HCT116 (cell line): ENCODE measurements at regions not wholly inside any gene's neighbourhood (a gene's known extent, or its start where the extent isn't known, plus 50 kb on each side); places are given as distances from the start of the nearest gene placed in this dataset.

ENCODE experiments used
- ATAC-seq: fragments of 200-7000 bp; cut with Tn5 transposase; 2 replicates; pipeline ENCODE4 v1.9.1; 2020; ENCODE audit warnings: mild to moderate bottlenecking, moderate library complexity
- BruUV-seq: library from RNA; stranded (reverse); fragments of 400-500 nt; replicated peaks from 2 replicates; lab custom pipeline; 2021; lab: Mats Ljungman, UMichigan
- CTCF ChIA-PET: fragments of 300-600 bp; sonication (Branson Sonifier 250); formaldehyde crosslinking; loops from one replicate; lab custom pipeline; 2021; ENCODE audit warnings: antibody characterized with exemption; lab: Charles Lee
- POLR2A ChIA-PET: fragments of 300-600, 350-600 bp; sonication (Branson Sonifier 250); formaldehyde crosslinking; loops from one replicate; lab custom pipeline; 2021; ENCODE audit warnings: antibody characterized with exemption; lab: Charles Lee
- RAD21 ChIA-PET, 2 experiments: fragments of 300-600 bp; sonication (Branson Sonifier 250); formaldehyde crosslinking; loops; one replicate each; lab custom pipeline; 2023; ENCODE audit warnings: low total read pairs in 2 of 2; ENCODE audit not compliant: uncharacterized antibody in 2 of 2, unreplicated experiment in 2 of 2, low non-redundant PET in 1 of 2; lab: Charles Lee
- DNase-seq: peaks from one replicate; pipeline ENCODE4 v3.0.0-alpha.2; 2010; ENCODE audit warnings: low read depth, low spot score
- H2AFZ ChIP-seq: fragments of 200-600 bp; shearing (Covaris generic), sonication (generic); 2 replicates; pipeline ENCODE4 v1.6.1; 2017; ENCODE audit warnings: low read depth, mixed run types, mixed read lengths, antibody characterized with exemption, low read length; ENCODE audit not compliant: poor library complexity, severe bottlenecking
- H3K27ac ChIP-seq: 2 replicates; pipeline ENCODE4 v1.5.1; 2012; ENCODE audit warnings: low read depth, low read length
- H3K27me3 ChIP-seq: fragments of 200-600 bp; sonication (generic); 2 replicates; pipeline ENCODE4 v1.6.1; 2016; ENCODE audit warnings: mixed run types, low read length, mixed read lengths; ENCODE audit not compliant: insufficient read depth
- H3K36me3 ChIP-seq, 2 experiments: fragments of 200-500 bp in 1 of 2; fragments of 200-600 bp in 1 of 2; sonication (Bioruptor generic) in 1 of 2; sonication (generic) in 1 of 2; 2 replicates each; pipeline versions ENCODE4 v1.5.1 to v1.6.1; 2014 to 2016; ENCODE audit warnings: low read length in 2 of 2, inconsistent platforms in 1 of 2, mixed read lengths in 1 of 2, mixed run types in 1 of 2; ENCODE audit not compliant: insufficient read depth in 2 of 2, control insufficient read depth in 1 of 2
- H3K4me1 ChIP-seq, 2 experiments: fragments of 200-600 bp in 1 of 2; sonication (generic) in 1 of 2; 2 replicates each; pipeline versions ENCODE4 v1.5.1 to v1.6.1; 2012 to 2017; ENCODE audit warnings: low read length in 2 of 2, inconsistent platforms in 1 of 2, mild to moderate bottlenecking in 1 of 2, mixed read lengths in 1 of 2, mixed run types in 1 of 2, moderate library complexity in 1 of 2; ENCODE audit not compliant: insufficient read depth in 2 of 2, control insufficient read depth in 1 of 2
- H3K4me2 ChIP-seq: fragments of 200-600 bp; sonication (generic); 2 replicates; pipeline ENCODE4 v1.6.1; 2017; ENCODE audit warnings: mixed run types, low read length, mixed read lengths
- H3K4me3 ChIP-seq, 2 experiments: fragments of 200-600 bp in 1 of 2; sonication (generic) in 1 of 2; replicated peaks in 1 of 2; 2 replicates each; pipeline ENCODE4 v1.5.1; 2011 to 2016; ENCODE audit warnings: low read length in 2 of 2, control low read depth in 1 of 2, low read depth in 1 of 2, mild to moderate bottlenecking in 1 of 2, mixed read lengths in 1 of 2, mixed run types in 1 of 2
- H3K79me2 ChIP-seq: fragments of 200-600 bp; sonication (generic); 2 replicates; pipeline ENCODE4 v1.6.1; 2017; ENCODE audit warnings: mild to moderate bottlenecking, mixed run types, low read length, moderate library complexity, mixed read lengths; ENCODE audit not compliant: insufficient read depth
- H3K9ac ChIP-seq: fragments of 200-600 bp; sonication (generic); 2 replicates; pipeline ENCODE4 v1.6.1; 2016; ENCODE audit warnings: low read length, mixed read lengths
- H3K9me2 ChIP-seq: fragments of 200-600 bp; sonication (generic), shearing (Covaris generic); 2 replicates; pipeline ENCODE4 v1.6.1; 2017; ENCODE audit warnings: mixed run types, mild to moderate bottlenecking, moderate library complexity; ENCODE audit not compliant: insufficient read depth
- H3K9me3 ChIP-seq, 2 experiments: fragments of 200-500 bp in 1 of 2; fragments of 200-600 bp in 1 of 2; sonication (Bioruptor generic) in 1 of 2; sonication (generic) in 1 of 2; 2 replicates each; pipeline ENCODE4 v1.6.1; 2014 to 2017; ENCODE audit warnings: low read length in 2 of 2, mixed read lengths in 2 of 2, inconsistent platforms in 1 of 2, low read depth in 1 of 2, mild to moderate bottlenecking in 1 of 2, mixed run types in 1 of 2, moderate library complexity in 1 of 2; ENCODE audit not compliant: control insufficient read depth in 1 of 2, insufficient read depth in 1 of 2
- H4K20me1 ChIP-seq: fragments of 200-600 bp; sonication (generic), shearing (Covaris generic); 2 replicates; pipeline ENCODE4 v1.6.1; 2017; ENCODE audit warnings: mixed run types, mild to moderate bottlenecking, moderate library complexity; ENCODE audit not compliant: insufficient read depth
- ATF3 ChIP-seq: IDR thresholded peaks from 2 replicates; pipeline ENCODE4 v1.6.1; 2012
- CTCF ChIP-seq, 3 experiments: fragments of 200-600 bp in 1 of 3; sonication (generic) in 1 of 3; IDR thresholded peaks in 2 of 3; conservative IDR thresholded peaks in 1 of 3; 2 replicates each; pipeline ENCODE4 v1.5.1; 2012 to 2017; ENCODE audit warnings: low read depth in 2 of 3, low read length in 2 of 3, antibody characterized with exemption in 1 of 3, borderline replicate concordance in 1 of 3, control low read depth in 1 of 3, mild to moderate bottlenecking in 1 of 3, mixed read lengths in 1 of 3, mixed run types in 1 of 3, moderate library complexity in 1 of 3; ENCODE audit not compliant: insufficient read depth in 1 of 3
- ELF1 ChIP-seq: IDR thresholded peaks from 2 replicates; pipeline ENCODE4 v1.6.1; 2012; ENCODE audit warnings: low read depth, borderline replicate concordance
- EZH2 ChIP-seq: fragments of 200-600 bp; sonication (generic); IDR thresholded peaks from 2 replicates; pipeline ENCODE4 v1.6.1; 2017; ENCODE audit warnings: antibody characterized with exemption, mixed run types
- MAX ChIP-seq: IDR thresholded peaks from 2 replicates; pipeline ENCODE4 v1.6.1; 2012
- POLR2A ChIP-seq: IDR thresholded peaks from 2 replicates; pipeline ENCODE4 v1.7.0; 2011; ENCODE audit warnings: borderline replicate concordance; ENCODE audit not compliant: insufficient read depth, insufficient read length; ENCODE audit errors: extremely low read depth
- RAD21 ChIP-seq: IDR thresholded peaks from 2 replicates; pipeline ENCODE4 v1.6.1; 2012; ENCODE audit warnings: low read depth, mild to moderate bottlenecking
- REST ChIP-seq: IDR thresholded peaks from 2 replicates; pipeline ENCODE4 v1.6.1; 2012; ENCODE audit warnings: low read depth
- SP1 ChIP-seq: IDR thresholded peaks from 2 replicates; pipeline ENCODE4 v1.6.1; 2012; ENCODE audit warnings: low read depth
- SRF ChIP-seq: IDR thresholded peaks from 2 replicates; pipeline ENCODE4 v1.6.1; 2012; ENCODE audit warnings: low read depth
- TCF7L2 ChIP-seq: IDR thresholded peaks from 2 replicates; pipeline ENCODE4 v1.7.0; 2011; ENCODE audit warnings: borderline replicate concordance, inconsistent platforms; ENCODE audit not compliant: insufficient read depth, insufficient read length; ENCODE audit errors: extremely low read depth
- YY1 ChIP-seq: IDR thresholded peaks from 2 replicates; pipeline ENCODE4 v1.6.1; 2011; ENCODE audit warnings: low read length, low read depth, moderate library complexity, mild to moderate bottlenecking; ENCODE audit not compliant: insufficient replicate concordance; ENCODE audit errors: extremely low read depth
- intact Hi-C: fragments of 100-400 bp; cut with micrococcal nuclease; formaldehyde crosslinking; loops from 2 replicates; pipeline ENCODE4 v1.10.0; 2022

- Histone ChIP-seq H3K4me1 (no peaks in the 10 kb centered on the region), H3K27me3 (no peaks in the 10 kb centered on the region), H3K36me3 (no peaks in the 10 kb centered on the region), H2AFZ (no peak overlapping the region), H3K79me2 (no peaks in the 10 kb centered on the region), H3K9me3 (no peaks in the 10 kb centered on the region), H3K9me2 (no peaks in the 10 kb centered on the region), H3K27ac (no peak overlapping the region), H3K4me2 (no peak overlapping the region; the same call in 1 of the 2 replicates), H3K9ac (no peak overlapping the region), H3K4me3 (no peak overlapping the region), H4K20me1 (no peaks in the 10 kb centered on the region)
- ChIA-PET RAD21 (no interaction called here), CTCF (no interaction called here), POLR2A (no interaction called here)
- ATAC-seq = no peak
- TF ChIP-seq SP1 = no peak
- no peak for TF ChIP-seq ELF1
- TF ChIP-seq RAD21 = no peak
- TF ChIP-seq EZH2 = no peak
- no peak for TF ChIP-seq CTCF (IDR thresholded peaks at IDR 0.05 in 2 of 3, conservative IDR thresholded peaks at IDR 0.05 in 1 of 3; ENCODE audit: borderline replicate concordance in 1 of 3, insufficient read depth in 1 of 3, low read depth in 2 of 3, low read length in 2 of 3)
- TF ChIP-seq POLR2A = no peak
- BruUV-seq = no TSS peak
- intact Hi-C loops = no loop called here
- DNase-seq = no peak
Measured at GRCh38 chr1:208988811-208989222, 594.7 kb upstream of the CAMK1G start.

GRCh38 chr1:208990456-208990855, 593.1 kb upstream of the CAMK1G start:
- ATAC-seq = no peak
- no TSS peak for BruUV-seq
- TF ChIP-seq MAX (no peak), YY1 (no peak), TCF7L2 (no peak), ELF1 (no peak), REST (no peak), SRF (no peak), ATF3 (no peak), CTCF (IDR thresholded peaks at IDR 0.05 in 2 of 3, conservative IDR thresholded peaks at IDR 0.05 in 1 of 3; ENCODE audit: borderline replicate concordance in 1 of 3, insufficient read depth in 1 of 3, low read depth in 2 of 3, low read length in 2 of 3) (no peak)

More at GRCh38 chr1:208990456-208990855, 593.1 kb upstream of the CAMK1G start:
- no peaks in the 10 kb centered on the region for H4K20me1 ChIP-seq
- H3K9me2 ChIP-seq = no peaks in the 10 kb centered on the region
- DNase-seq = no peak
- no peaks in the 10 kb centered on the region for H3K79me2 ChIP-seq
- H3K9ac ChIP-seq = no peak overlapping the region
- H3K4me3 ChIP-seq = no peak overlapping the region
- no peaks in the 10 kb centered on the region for H3K36me3 ChIP-seq
- ChIA-PET CTCF (no interaction called here), POLR2A (no interaction called here), RAD21 (no interaction called here)
- intact Hi-C loops = no loop called here
- H3K9me3 ChIP-seq = no peaks in the 10 kb centered on the region
- H3K27ac ChIP-seq = no peak overlapping the region
- no peak overlapping the region for H2AFZ ChIP-seq
- H3K27me3 ChIP-seq = no peaks in the 10 kb centered on the region
- no peaks in the 10 kb centered on the region for H3K4me1 ChIP-seq
- no peak overlapping the region for H3K4me2 ChIP-seq
